AG04449 (cell line): ENCODE measurements at regions not wholly inside any gene's neighbourhood (a gene's known extent, or its start where the extent isn't known, plus 50 kb on each side); places are given as distances from the start of the nearest gene placed in this dataset.

Experiments
- CTCF ChIA-PET: fragments of 350-600 bp; formaldehyde crosslinking; extraction: SDS; loops from one replicate; lab custom pipeline; 2021; ENCODE audit warnings: antibody characterized with exemption; lab: Yijun Ruan, JAX
- POLR2A ChIA-PET: fragments of 400-600, 350-600 bp; formaldehyde crosslinking; extraction: SDS; loops from one replicate; lab custom pipeline; 2020; ENCODE audit warnings: antibody characterized with exemption, inconsistent platforms; lab: Yijun Ruan, JAX
- DNase-seq: peaks from one replicate; pipeline ENCODE4 v3.0.0-alpha.2; 2010; ENCODE audit warnings: low read depth, low spot score
- H3K4me3 ChIP-seq: 2 replicates; pipeline ENCODE4 v1.5.1; 2011; ENCODE audit warnings: low read depth, mild to moderate bottlenecking, control low read depth, low read length
- TF ChIP-seq, protein P1 (sequence below): IDR thresholded peaks from one replicate; pipeline ENCODE4 v1.5.1; 2011; ENCODE audit warnings: mild to moderate bottlenecking, moderate library complexity, low read length, control low read depth, inconsistent platforms; ENCODE audit not compliant: insufficient read depth; ENCODE audit errors: missing control alignments

DNA sequence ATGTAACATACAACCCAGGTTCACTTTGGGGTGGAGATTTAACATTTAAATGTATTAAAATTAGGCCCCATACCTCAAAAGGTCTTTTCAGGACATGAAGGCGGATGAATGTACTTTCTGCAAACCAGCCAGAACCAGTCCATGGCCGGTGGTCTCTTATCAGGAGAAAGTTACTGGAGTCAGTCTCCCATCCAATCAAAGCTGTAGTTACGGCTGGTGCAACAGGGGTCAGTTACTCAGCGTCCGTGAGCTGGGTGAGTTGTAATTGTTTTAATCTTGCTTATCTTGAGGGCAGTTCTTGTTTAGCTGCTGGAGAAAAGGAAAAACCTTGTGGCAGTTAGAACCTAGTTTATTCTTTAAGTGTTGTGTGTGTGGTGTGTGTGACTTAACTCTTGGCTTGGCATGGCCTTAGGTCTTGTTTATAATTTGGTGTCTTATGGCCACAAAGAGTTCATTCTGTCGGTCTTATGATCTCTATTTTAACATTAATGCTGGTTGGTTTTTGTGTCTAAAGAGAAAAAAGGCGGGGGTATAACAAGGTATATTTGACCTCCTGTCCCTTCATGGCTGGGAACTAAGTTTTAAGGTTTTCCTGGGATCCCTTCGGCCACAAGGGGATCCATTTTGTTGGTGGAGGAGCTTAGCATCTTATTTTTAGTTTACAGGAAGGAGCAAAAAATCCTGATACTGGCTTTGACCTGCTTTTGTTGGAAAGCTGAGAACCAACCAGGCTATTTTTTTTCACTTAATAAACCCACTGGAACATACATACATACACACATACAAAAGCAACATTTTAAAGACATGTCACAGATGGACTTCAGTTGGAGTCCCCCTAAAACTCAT is 143.5 kb upstream of the NCK2 start:
- no peak for DNase-seq
- ChIA-PET CTCF (no interaction called here), POLR2A (no interaction called here)
- TF ChIP-seq, protein P1, sequence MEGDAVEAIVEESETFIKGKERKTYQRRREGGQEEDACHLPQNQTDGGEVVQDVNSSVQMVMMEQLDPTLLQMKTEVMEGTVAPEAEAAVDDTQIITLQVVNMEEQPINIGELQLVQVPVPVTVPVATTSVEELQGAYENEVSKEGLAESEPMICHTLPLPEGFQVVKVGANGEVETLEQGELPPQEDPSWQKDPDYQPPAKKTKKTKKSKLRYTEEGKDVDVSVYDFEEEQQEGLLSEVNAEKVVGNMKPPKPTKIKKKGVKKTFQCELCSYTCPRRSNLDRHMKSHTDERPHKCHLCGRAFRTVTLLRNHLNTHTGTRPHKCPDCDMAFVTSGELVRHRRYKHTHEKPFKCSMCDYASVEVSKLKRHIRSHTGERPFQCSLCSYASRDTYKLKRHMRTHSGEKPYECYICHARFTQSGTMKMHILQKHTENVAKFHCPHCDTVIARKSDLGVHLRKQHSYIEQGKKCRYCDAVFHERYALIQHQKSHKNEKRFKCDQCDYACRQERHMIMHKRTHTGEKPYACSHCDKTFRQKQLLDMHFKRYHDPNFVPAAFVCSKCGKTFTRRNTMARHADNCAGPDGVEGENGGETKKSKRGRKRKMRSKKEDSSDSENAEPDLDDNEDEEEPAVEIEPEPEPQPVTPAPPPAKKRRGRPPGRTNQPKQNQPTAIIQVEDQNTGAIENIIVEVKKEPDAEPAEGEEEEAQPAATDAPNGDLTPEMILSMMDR = no peak
- no peak overlapping the region for H3K4me3 ChIP-seq

DNA sequence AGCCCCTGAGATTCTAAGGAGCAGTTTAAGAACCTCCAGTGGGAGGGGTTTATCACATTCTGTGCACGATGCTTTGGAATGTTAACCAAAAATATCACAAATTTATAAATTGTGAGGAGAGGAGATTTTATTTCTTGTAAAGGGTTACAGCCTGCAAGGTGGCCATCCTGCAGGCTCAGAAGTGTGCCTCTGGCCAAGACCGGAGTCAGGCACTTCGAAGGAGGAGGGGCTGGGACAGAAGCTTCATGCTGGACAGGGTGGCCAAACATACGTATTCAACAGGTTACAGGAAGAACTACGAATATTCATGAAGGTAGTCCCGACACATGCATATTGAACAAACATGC is 144.1 kb upstream of the NCK2 start:
- POLR2A ChIA-PET = no interaction called here
- CTCF ChIA-PET = no interaction called here

DNA sequence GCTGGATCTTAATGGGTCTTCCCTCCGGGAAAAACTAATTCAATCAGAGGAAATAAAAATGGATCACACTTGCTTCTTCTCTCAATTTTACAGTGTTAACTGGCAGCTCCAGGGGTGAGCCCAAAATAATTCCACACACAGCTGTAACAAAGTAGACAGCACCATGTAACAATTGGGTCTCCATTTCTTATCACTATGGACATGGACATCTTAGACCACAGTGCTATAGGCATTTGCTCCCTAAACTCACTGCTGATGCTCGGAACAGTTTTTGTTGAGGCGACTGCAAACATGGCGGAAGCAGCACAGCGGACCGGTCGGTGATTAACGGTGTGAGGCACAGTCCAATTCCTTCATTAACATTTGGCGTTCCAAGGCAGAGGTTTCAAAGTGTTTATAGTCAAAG is 144.7 kb upstream of the NCK2 start:
- CTCF ChIA-PET = interaction anchor here (1.2 kb wide), 1 partner anchor 16 kb away, joined by 3 read pairs; no protein-coding TSS in a partner anchor
- TF ChIP-seq, protein P1 = no peak
- POLR2A ChIA-PET = no interaction called here
- no peak overlapping the region for H3K4me3 ChIP-seq
- no peak for DNase-seq

More for the DNA sequence above, 144.1 kb upstream of the NCK2 start:
- TF ChIP-seq, protein P1 = no peak
- no peak overlapping the region for H3K4me3 ChIP-seq
- no peak for DNase-seq

DNA sequence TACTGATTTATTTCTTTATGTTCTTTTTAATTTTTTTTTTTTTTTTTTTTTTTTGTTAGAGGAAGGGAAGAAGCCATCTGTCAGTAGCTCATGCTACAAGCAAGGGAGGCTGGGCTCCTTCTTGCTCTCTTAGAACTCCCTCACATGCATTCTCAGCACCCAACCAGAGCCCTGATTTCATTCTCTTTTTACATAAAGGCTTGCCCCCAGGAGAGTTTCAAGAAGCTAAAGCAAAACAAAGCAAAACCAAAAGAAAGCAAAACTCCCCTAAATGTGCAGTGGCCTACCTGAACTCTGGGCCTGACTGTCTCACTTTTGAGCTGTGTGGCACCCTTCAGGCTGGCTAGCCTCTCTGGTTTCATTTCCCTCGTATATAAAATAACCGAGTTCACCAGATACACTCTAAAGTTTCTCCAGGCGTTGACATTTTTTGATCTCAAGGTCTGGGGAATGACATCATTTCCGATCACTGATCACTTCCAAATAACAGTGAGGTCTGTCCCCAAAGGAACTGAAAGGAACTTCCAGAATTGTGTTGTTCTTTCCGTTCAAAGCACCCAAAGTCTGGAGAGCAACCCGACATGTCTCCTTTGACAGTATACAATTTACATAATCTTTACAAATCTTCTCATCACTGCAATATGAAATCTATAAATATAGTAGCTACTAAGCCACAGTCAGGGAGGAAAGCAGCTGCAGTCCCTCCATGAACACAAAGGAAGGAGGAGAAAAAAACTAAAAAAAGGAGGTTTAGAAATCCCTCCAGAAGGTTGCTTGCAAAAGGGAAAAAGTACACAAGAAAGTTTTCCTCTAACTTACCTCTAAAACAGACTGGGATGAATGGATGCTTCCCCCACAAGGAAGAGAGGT is 145.6 kb upstream of the NCK2 start:
- ChIA-PET CTCF (interaction anchor here (1.2 kb wide), 1 partner anchor 15 kb away, joined by 3 read pairs; no protein-coding TSS in a partner anchor), POLR2A (no interaction called here)
- TF ChIP-seq, protein P1 = no peak
- no peak for DNase-seq
- H3K4me3 ChIP-seq = no peak overlapping the region

DNA sequence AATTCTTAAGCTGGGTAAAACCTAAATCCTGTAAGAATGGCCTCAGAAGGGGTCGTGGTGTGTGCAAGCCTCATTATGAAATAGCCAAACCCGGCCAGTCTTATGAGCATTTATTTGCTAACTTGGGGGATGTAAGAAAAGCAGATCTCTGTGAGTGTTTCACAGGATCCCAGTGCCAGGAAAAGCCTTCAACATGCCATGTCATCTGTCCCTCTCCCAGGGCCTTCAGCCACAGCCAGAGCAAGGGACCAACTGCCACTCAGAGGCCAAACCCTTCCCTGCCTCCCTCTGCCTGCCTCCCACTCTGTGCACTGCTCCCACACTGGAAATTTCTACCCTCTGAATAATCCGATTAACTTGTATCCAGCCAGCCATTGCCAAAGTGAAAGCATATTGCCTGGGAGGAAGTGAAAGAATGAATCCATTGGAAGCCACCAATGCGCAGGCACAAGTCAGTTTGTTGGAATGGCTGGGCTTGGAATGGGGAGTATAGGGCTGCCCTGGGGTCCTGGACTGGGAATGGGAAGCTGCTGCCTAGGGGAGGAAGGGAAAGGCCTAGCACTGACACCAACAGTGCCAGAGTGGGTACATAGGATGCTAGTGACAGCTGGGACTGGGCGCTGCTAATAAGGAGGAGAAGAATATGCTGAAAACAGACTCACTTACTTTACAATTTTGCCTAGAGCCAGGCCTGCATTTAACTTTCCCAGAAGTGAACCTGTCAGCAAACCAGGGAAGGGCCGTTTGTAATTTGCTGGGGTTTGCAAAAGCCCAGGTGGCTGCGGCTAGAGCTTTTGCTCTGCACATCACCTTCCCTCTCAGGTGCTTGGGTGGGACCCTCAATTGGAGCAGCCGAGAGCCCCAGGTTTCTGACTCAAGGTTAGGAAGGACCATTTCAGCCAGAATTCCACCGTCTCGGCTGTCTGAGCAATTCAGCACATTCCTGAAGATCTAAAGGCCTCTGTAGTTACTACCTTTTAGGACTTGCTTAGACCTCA is 146.6 kb upstream of the NCK2 start:
- ChIA-PET POLR2A (no interaction called here), CTCF (no interaction called here)
- H3K4me3 ChIP-seq = no peak overlapping the region
- TF ChIP-seq, protein P1 = no peak
- DNase-seq = no peak
